ENCODE measurements at regions not wholly inside any gene's neighbourhood (a gene's known extent, or its start where the extent isn't known, plus 50 kb on each side); places are given as distances from the start of the nearest gene placed in this dataset.
"Not testable (repeated sequence)": the region's sequence is repeated elsewhere in the genome, so short reads cannot be mapped to it uniquely, and the experiment has no call there.

DNA sequence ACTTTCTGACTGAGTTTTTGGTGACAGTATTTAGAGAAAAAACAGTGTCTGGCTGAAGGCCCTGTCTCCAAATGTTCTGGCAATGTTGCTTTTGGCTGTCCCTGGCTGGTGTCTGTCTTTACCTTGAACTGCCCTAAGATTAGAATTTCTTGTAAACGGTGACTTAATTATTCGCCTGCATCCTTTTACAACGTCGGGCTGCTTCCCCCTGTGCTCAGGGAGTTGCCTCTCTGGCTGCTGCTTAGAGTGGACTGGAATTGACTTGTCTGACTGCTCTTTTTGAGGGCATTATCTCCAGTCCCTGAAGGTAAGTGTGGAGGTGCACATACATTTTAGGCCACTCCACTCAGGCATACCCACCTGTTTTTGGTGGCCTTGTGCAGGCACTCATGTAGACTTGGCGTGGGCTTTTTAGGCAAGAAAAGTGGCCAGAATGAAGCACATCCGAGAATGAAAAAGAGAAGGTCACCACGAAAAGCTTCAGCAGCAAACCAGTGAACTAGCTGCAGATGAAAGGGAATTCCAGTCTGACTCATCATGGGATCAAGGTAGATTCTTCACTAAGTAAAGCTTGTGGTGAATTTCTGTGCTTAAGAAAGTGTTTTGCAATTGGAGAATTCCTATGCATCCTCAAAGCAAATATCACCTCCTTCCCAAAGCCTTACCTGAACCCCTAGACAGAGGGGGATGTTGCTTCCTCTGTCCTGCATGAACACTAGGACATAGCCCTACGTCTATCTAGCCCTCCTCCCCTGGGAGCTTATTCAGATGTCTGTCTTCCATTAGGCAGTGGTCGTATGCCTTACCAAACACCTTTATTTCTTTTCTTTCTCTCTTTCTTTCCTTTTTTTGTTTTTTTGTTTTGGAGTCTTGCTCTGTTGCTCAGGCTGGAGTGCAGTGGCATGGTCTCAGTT is 230.3 kb upstream of the TRIB2 start:
- CTCF ChIA-PET (ENCODE audit: partially characterized antibody), result interaction anchor here (1.0 to 5.9 kb wide), 4 partner anchors 14 to 230 kb away, joined by 3 to 52 read pairs (median 17); partner anchors contain the start of gene TRIB2
- POLR2A ChIA-PET (ENCODE audit: partially characterized antibody), result interaction anchor here (0.6 to 8.2 kb wide), 7 partner anchors 13 to 230 kb away, joined by 3 to 164 read pairs (median 4); partner anchors contain the start of gene TRIB2
- Mint-ChIP-seq H3K9me3 (peaks cover 0 to 3% (median 0%) of the 10 kb centered on the region in 8 donors), H3K4me1 (peaks cover 57 to 69% (median 67%) of the 10 kb centered on the region in 4 donors), H3K4me3 (peak overlapping the region in 7 of 8 donors; percentile 13 to 89 (median 81)), H3K36me3 (peaks cover 3% of the 10 kb centered on the region in 2 donors), H3K27me3 (no peaks in the 10 kb centered on the region), H3K27ac (peak overlapping the region; percentile 79 to 95 (median 92))
- intact Hi-C loops (cut with micrococcal nuclease), result no loop called here
- Histone ChIP-seq H3K27ac (ENCODE audit: low read depth, low read length) (no peak overlapping the region), H3K36me3 (ENCODE audit: insufficient read depth, low read length) (no peaks in the 10 kb centered on the region), H3K9me3 (ENCODE audit: control insufficient read depth in 1 of 2, low read length in 2 of 2) (no peaks in the 10 kb centered on the region), H3K4me1 (ENCODE audit: insufficient read depth, low read length) (peaks cover 77% of the 10 kb centered on the region), H3K4me3 (ENCODE audit: low read length in 2 of 2) (no peak overlapping the region), H3K27me3 (ENCODE audit: insufficient read depth, low read length) (no peaks in the 10 kb centered on the region)
- no peak for DNase-seq

DNA sequence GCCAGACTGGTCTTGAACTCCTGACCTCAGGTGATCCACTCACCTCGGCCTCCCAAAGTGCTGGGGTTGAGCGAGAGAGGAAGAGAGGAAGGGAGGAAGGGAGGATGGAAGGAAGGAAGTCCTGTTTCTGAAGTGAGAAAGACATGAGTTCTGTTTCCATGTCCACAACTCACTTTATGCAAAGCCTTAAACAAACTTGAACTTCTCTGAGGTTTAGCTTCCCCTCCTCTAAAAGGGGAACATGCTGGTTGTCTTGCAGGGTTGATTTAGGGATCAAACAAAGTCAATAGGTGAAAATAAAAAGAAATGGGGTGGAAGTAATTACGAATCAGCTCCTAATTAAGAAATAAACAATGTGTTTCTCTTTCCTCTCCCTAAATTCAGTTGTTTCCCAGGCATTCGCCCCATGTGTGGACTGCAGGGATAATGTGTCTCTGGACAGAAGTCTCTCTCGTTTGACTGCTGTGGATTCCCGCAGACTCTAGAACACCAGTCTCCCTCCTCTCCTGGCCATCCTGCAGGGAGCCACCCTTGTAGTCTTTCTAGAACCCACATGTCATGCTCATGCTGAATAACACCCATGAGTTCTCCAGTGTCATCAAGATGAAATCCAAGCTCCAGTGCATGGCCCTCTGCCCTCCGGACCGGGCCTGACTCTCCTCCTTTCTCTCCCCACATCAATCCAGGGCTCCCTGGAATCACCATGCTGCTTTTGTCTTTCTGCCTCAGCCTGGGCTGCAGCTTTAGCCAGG is 229.3 kb upstream of the TRIB2 start:
- DNase-seq, result no peak
- H3K27ac Mint-ChIP-seq, result peak overlapping the region; percentile 79 to 95 (median 92)
- no peak overlapping the region for H3K4me3 ChIP-seq (ENCODE audit: low read length in 2 of 2)
- peaks cover 3% of the 10 kb centered on the region in 2 donors for H3K36me3 Mint-ChIP-seq
- H3K4me1 ChIP-seq (ENCODE audit: insufficient read depth, low read length), result peaks cover 81% of the 10 kb centered on the region
- peak overlapping the region; percentile 10 for H3K27ac ChIP-seq (ENCODE audit: low read depth, low read length)
- intact Hi-C loops (cut with micrococcal nuclease), result loop anchor here (2.0 kb wide), 1 partner anchor 27 kb away; no protein-coding TSS in a partner anchor
- no peaks in the 10 kb centered on the region for H3K9me3 ChIP-seq (ENCODE audit: control insufficient read depth in 1 of 2, low read length in 2 of 2)
- CTCF ChIA-PET (ENCODE audit: partially characterized antibody), result interaction anchor here (1.0 to 5.9 kb wide), 6 partner anchors 13 to 229 kb away, joined by 3 to 52 read pairs (median 4); partner anchors contain the start of gene TRIB2
- H3K4me1 Mint-ChIP-seq, result peaks cover 57 to 70% (median 67%) of the 10 kb centered on the region in 4 donors
- no peaks in the 10 kb centered on the region for H3K27me3 ChIP-seq (ENCODE audit: insufficient read depth, low read length)
- no peaks in the 10 kb centered on the region for H3K36me3 ChIP-seq (ENCODE audit: insufficient read depth, low read length)
- H3K9me3 Mint-ChIP-seq, result peaks cover 0 to 3% (median 0%) of the 10 kb centered on the region in 8 donors
- POLR2A ChIA-PET (ENCODE audit: partially characterized antibody), result interaction anchor here (0.6 to 8.2 kb wide), 13 partner anchors 14 to 229 kb away, joined by 3 to 164 read pairs (median 6); partner anchors contain the start of gene TRIB2
- H3K4me3 Mint-ChIP-seq, result peak overlapping the region in 7 of 8 donors; percentile 26 to 89 (median 81)
- no peaks in the 10 kb centered on the region for H3K27me3 Mint-ChIP-seq

DNA sequence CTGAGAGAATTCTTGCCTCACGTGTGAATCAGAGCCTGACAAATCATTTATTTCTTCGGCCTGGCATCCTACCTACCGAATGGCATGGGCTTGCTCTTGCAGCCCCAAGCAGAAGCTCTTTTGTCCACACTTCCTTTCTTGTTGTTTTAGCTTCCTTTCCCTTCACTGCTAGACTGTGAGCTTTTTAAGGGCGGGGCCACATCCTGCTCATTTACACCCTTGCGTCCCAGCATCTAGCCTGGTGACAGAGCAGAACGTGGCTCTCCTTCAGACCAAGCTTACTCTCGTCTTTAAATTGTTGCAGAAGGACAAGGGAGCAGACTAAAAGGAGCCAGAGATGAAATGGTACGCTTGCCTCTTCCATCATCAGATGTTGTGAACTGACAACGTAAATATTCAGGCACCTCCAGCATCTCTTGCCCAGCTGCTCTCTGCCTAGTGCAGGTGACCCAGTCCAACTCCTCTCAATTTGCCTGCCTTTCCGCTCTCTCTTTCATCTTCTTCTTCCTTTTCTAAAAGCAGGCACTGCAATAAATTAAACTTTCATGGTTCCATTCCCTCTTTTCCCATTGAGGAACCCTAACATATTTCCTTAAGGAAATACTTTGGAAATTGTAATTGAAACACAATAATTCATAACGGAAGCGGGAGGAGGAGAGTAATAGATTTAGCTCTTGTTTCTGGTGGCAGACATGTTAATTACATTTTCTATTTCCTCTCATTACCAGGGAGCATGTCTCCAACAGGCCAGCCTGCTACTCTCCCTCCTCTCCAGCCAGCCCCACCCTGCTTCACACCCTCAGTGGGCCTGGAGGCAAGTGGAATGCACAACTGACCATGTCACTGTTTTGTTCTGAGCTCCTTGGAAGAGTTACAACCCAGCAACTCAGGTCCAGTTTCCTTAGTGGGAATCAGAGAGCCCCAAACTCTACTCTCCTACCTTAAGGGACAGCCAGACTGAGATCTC is 228.1 kb upstream of the TRIB2 start:
- peaks cover 3 to 7% of the 10 kb centered on the region in 2 donors for H3K36me3 Mint-ChIP-seq
- H3K9me3 ChIP-seq (ENCODE audit: control insufficient read depth in 1 of 2, low read length in 2 of 2), result no peaks in the 10 kb centered on the region
- no peaks in the 10 kb centered on the region for H3K27me3 Mint-ChIP-seq
- intact Hi-C loops (cut with micrococcal nuclease), result loop anchor here (2.0 kb wide), 1 partner anchor 26 kb away; no protein-coding TSS in a partner anchor
- H3K36me3 ChIP-seq (ENCODE audit: insufficient read depth, low read length), result no peaks in the 10 kb centered on the region
- peaks cover 0 to 3% (median 0%) of the 10 kb centered on the region in 8 donors for H3K9me3 Mint-ChIP-seq
- peak overlapping the region; percentile 73 to 89 (median 79) for H3K4me3 Mint-ChIP-seq
- H3K4me1 Mint-ChIP-seq, result peaks cover 65 to 79% (median 76%) of the 10 kb centered on the region in 4 donors
- H3K4me3 ChIP-seq (ENCODE audit: low read length in 2 of 2), result peak overlapping the region; percentile 9 to 54
- ChIA-PET CTCF (ENCODE audit: partially characterized antibody) (interaction anchor here (0.6 to 5.9 kb wide), 8 partner anchors 12 to 518 kb away, joined by 3 to 52 read pairs (median 4); partner anchors contain the start of gene TRIB2), POLR2A (ENCODE audit: partially characterized antibody) (interaction anchor here (0.8 to 8.2 kb wide), 17 partner anchors 10 to 240 kb away, joined by 3 to 164 read pairs (median 4); partner anchors contain the start of gene TRIB2)
- H3K27ac ChIP-seq (ENCODE audit: low read depth, low read length), result peak overlapping the region; percentile 10
- H3K27ac Mint-ChIP-seq, result peak overlapping the region; percentile 79 to 95 (median 92)
- peak; percentile 42 to 57 (median 51) for DNase-seq
- H3K4me1 ChIP-seq (ENCODE audit: insufficient read depth, low read length), result peaks cover 87% of the 10 kb centered on the region
- H3K27me3 ChIP-seq (ENCODE audit: insufficient read depth, low read length), result no peaks in the 10 kb centered on the region

DNA sequence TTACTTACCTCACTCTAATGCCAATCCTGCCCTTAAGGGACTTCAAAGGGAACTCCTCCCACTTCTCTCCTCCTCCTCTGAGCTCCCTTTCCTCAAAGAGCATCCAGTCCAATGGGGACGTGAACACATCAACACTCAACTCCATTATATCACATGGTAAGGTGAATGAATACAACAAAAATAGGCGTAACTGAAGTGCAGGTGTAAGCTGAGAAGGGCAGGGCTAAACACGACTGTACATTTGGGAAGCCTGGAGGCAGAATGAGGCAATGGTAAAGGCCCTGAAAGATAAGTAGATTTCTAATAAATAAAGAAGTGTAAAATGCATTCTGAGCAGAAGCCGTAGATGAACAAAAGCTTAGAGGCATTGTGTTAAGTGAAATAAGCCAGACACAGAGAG is 226.1 kb upstream of the TRIB2 start:
- peak overlapping the region in 5 of 8 donors; percentile 22 to 67 (median 45) for H3K4me3 Mint-ChIP-seq

DNA sequence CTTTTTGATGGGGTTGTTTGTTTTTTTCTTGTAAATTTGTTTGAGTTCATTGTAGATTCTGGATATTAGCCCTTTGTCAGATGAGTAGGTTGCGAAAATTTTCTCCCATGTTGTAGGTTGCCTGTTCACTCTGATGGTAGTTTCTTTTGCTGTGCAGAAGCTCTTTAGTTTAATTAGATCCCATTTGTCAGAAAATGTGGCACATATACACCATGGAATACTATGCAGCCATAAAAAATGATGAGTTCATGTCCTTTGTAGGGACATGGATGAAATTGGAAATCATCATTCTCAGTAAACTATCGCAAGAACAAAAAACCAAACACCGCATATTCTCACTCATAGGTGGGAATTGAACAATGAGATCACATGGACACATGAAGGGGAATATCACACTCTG is 224.4 kb upstream of the TRIB2 start:
- H3K36me3 ChIP-seq (ENCODE audit: insufficient read depth, low read length); H3K4me3 ChIP-seq (ENCODE audit: low read length in 2 of 2); H3K4me3 Mint-ChIP-seq; H3K27ac Mint-ChIP-seq; DNase-seq; H3K9me3 ChIP-seq (ENCODE audit: control insufficient read depth in 1 of 2, low read length in 2 of 2); H3K27me3 Mint-ChIP-seq; intact Hi-C loops (cut with micrococcal nuclease); H3K27ac ChIP-seq (ENCODE audit: low read depth, low read length); H3K9me3 Mint-ChIP-seq; H3K36me3 Mint-ChIP-seq; H3K27me3 ChIP-seq (ENCODE audit: insufficient read depth, low read length): not testable (repeated sequence)
- H3K4me1 Mint-ChIP-seq, result peaks cover 65 to 79% (median 71%) of the 10 kb centered on the region in 4 donors
- CTCF ChIA-PET (ENCODE audit: partially characterized antibody), result interaction anchor here (1.0 to 1.4 kb wide), 3 partner anchors 8 to 224 kb away, joined by 3 to 9 read pairs (median 5); partner anchors contain the start of gene TRIB2
- POLR2A ChIA-PET (ENCODE audit: partially characterized antibody), result interaction anchor here (1.0 to 8.2 kb wide), 4 partner anchors 10 to 72 kb away, joined by 3 to 164 read pairs (median 6); no protein-coding TSS in a partner anchor
- H3K4me1 ChIP-seq (ENCODE audit: insufficient read depth, low read length), result peaks cover 77% of the 10 kb centered on the region

More for the DNA sequence above, 226.1 kb upstream of the TRIB2 start:
- Histone ChIP-seq H3K4me1 (ENCODE audit: insufficient read depth, low read length) (peaks cover 79% of the 10 kb centered on the region), H3K27ac (ENCODE audit: low read depth, low read length) (no peak overlapping the region), H3K4me3 (ENCODE audit: low read length in 2 of 2) (no peak overlapping the region), H3K27me3 (ENCODE audit: insufficient read depth, low read length) (no peaks in the 10 kb centered on the region), H3K36me3 (ENCODE audit: insufficient read depth, low read length) (no peaks in the 10 kb centered on the region), H3K9me3 (ENCODE audit: control insufficient read depth in 1 of 2, low read length in 2 of 2) (no peaks in the 10 kb centered on the region)
- H3K4me1 Mint-ChIP-seq, result peaks cover 65 to 76% (median 70%) of the 10 kb centered on the region in 4 donors
- ChIA-PET CTCF (ENCODE audit: partially characterized antibody) (interaction anchor here (1.4 to 5.9 kb wide), 2 partner anchors 10 to 225 kb away, joined by 9 to 52 read pairs; partner anchors contain the start of gene TRIB2), POLR2A (ENCODE audit: partially characterized antibody) (interaction anchor here (0.6 to 8.2 kb wide), 3 partner anchors 12 to 436 kb away, joined by 3 to 164 read pairs (median 9); no protein-coding TSS in a partner anchor)
- no peaks in the 10 kb centered on the region for H3K9me3 Mint-ChIP-seq
- H3K36me3 Mint-ChIP-seq, result peaks cover 3 to 4% of the 10 kb centered on the region in 2 donors
- intact Hi-C loops (cut with micrococcal nuclease), result no loop called here
- DNase-seq, result no peak
- H3K27ac Mint-ChIP-seq, result peak overlapping the region in 3 of 7 donors; percentile 53 to 89 (median 70)
- no peaks in the 10 kb centered on the region for H3K27me3 Mint-ChIP-seq

Data from CD4-positive, alpha-beta memory T cell (primary cell).